GM12878 (cell line): ENCODE measurements at regions not wholly inside any gene's neighbourhood (a gene's known extent, or its start where the extent isn't known, plus 50 kb on each side); places are given as distances from the start of the nearest gene placed in this dataset.

Experiments used
- ATAC-seq: fragments of 200-7000 bp; cut with Tn5 transposase; 3 replicates; pipeline ENCODE4 v1.9.1; 2020; ENCODE audit warnings: mild to moderate bottlenecking, moderate library complexity
- BruUV-seq: library from RNA; stranded (reverse); fragments of 400-500 nt; replicated peaks from 2 replicates; lab custom pipeline; 2021; lab: Mats Ljungman, UMichigan
- CTCF ChIA-PET: fragments of 300-600 bp; sonication (Branson Sonifier 250); formaldehyde crosslinking; extraction: SDS; loops from one replicate; lab custom pipeline; 2021; ENCODE audit warnings: inconsistent platforms; lab: Yijun Ruan, JAX
- POLR2A ChIA-PET: fragments of 350-600 bp; formaldehyde crosslinking; extraction: SDS; loops from one replicate; lab custom pipeline; 2021; ENCODE audit warnings: inconsistent platforms; lab: Charles Lee
- RAD21 ChIA-PET: fragments of 300-600 bp; sonication (Branson Sonifier 250); formaldehyde crosslinking; loops from one replicate; lab custom pipeline; 2023; ENCODE audit warnings: antibody characterized with exemption; ENCODE audit not compliant: unreplicated experiment; lab: Charles Lee
- SMC1A ChIA-PET: fragments of 300-600 bp; sonication (Branson Sonifier 250); formaldehyde crosslinking; loops from one replicate; lab custom pipeline; 2023; ENCODE audit not compliant: unreplicated experiment, uncharacterized antibody; lab: Charles Lee
- DNase-seq: peaks from one replicate; pipeline ENCODE4 v3.0.0-alpha.2; 2011; ENCODE audit warnings: low read depth, low spot score
- FAIRE-seq: peaks from 3 replicates; lab custom pipeline; 2011; peaks lifted over from hg19 to GRCh38; lab: Jason Lieb, UNC
- H2AFZ ChIP-seq: 2 replicates; pipeline ENCODE4 v1.6.0; 2011; ENCODE audit warnings: low read depth, low read length, control low read depth; ENCODE audit not compliant: control insufficient read depth
- H3K27ac ChIP-seq: 2 replicates; pipeline ENCODE4 v1.5.1; 2011; ENCODE audit warnings: control low read depth; ENCODE audit not compliant: control insufficient read depth, insufficient read depth
- H3K27me3 ChIP-seq, 2 experiments: replicated peaks in 1 of 2; 2 replicates each; pipeline versions ENCODE4 v1.6.0 to v1.6.1; 2011; ENCODE audit warnings: low read length in 1 of 2; ENCODE audit not compliant: control insufficient read depth in 2 of 2, insufficient read depth in 2 of 2
- H3K36me3 ChIP-seq, 2 experiments: 2 replicates each; pipeline ENCODE4 v1.5.1; 2011; ENCODE audit warnings: low read length in 1 of 2; ENCODE audit not compliant: control insufficient read depth in 2 of 2, insufficient read depth in 2 of 2
- H3K4me1 ChIP-seq: 2 replicates; pipeline ENCODE4 v1.6.1; 2011; ENCODE audit warnings: mild to moderate bottlenecking, low read length, moderate library complexity, mixed read lengths; ENCODE audit not compliant: control insufficient read depth, insufficient read depth
- H3K4me2 ChIP-seq: 2 replicates; pipeline ENCODE4 v1.6.0; 2011; ENCODE audit warnings: control low read depth; ENCODE audit not compliant: control insufficient read depth, insufficient read depth
- H3K4me3 ChIP-seq: fragments of 200-600 bp; sonication (generic); 2 replicates; pipeline ENCODE4 v1.5.1; 2016
- H3K79me2 ChIP-seq: 2 replicates; pipeline ENCODE4 v1.6.0; 2011; ENCODE audit warnings: low read length; ENCODE audit not compliant: control insufficient read depth, insufficient read depth
- H3K9ac ChIP-seq: 2 replicates; pipeline ENCODE4 v1.8.0; 2011; ENCODE audit warnings: low read length, control low read depth, mixed read lengths; ENCODE audit not compliant: control insufficient read depth, insufficient read depth
- H3K9me3 ChIP-seq: replicated peaks from 3 replicates; pipeline ENCODE4 v1.5.1; 2011; ENCODE audit warnings: mild to moderate bottlenecking, low read length; ENCODE audit not compliant: control insufficient read depth, insufficient read depth
- H4K20me1 ChIP-seq: 2 replicates; pipeline ENCODE4 v1.6.0; 2011; ENCODE audit not compliant: control insufficient read depth, insufficient read depth
- ATF2 ChIP-seq: IDR thresholded peaks from 2 replicates; pipeline ENCODE4 v1.6.1; 2012; ENCODE audit warnings: low read length, inconsistent platforms
- BMI1 ChIP-seq: fragments of 450-650 bp; IDR thresholded peaks from 2 replicates; pipeline ENCODE4 v1.6.1; 2016; ENCODE audit warnings: mild to moderate bottlenecking, moderate library complexity, borderline replicate concordance
- CHD2 ChIP-seq: IDR thresholded peaks from 2 replicates; pipeline ENCODE4 v1.6.1; 2011; ENCODE audit warnings: low read depth, low read length, improper control_type of control experiment, borderline replicate concordance
- CREM ChIP-seq: IDR thresholded peaks from 2 replicates; pipeline ENCODE4 v1.6.1; 2014; ENCODE audit warnings: antibody characterized with exemption, low read depth
- ELK1 ChIP-seq: IDR thresholded peaks from 2 replicates; pipeline ENCODE4 v1.6.1; 2012; ENCODE audit warnings: low read depth, low read length, improper control_type of control experiment
- ETV6 ChIP-seq, 2 experiments: fragments of 450-650 bp in 1 of 2; IDR thresholded peaks in 1 of 2; conservative IDR thresholded peaks in 1 of 2; 2 replicates each; pipeline ENCODE4 v1.6.1; 2014; ENCODE audit warnings: antibody characterized with exemption in 1 of 2, borderline replicate concordance in 1 of 2, low read depth in 1 of 2, mild to moderate bottlenecking in 1 of 2, moderate library complexity in 1 of 2
- GABPA ChIP-seq: IDR thresholded peaks from 2 replicates; pipeline ENCODE4 v1.6.1; 2014; ENCODE audit warnings: antibody characterized with exemption, low read depth, mild to moderate bottlenecking, inconsistent platforms
- KAT2A ChIP-seq: conservative IDR thresholded peaks from 2 replicates; pipeline ENCODE4 v1.6.1; 2011; ENCODE audit warnings: low read depth, low read length; ENCODE audit not compliant: control insufficient read depth
- NRF1 ChIP-seq: conservative IDR thresholded peaks from 2 replicates; pipeline ENCODE4 v1.6.1; 2011; ENCODE audit warnings: mild to moderate bottlenecking, low read depth, low read length, improper control_type of control experiment
- RAD51 ChIP-seq: fragments of 450-650 bp; IDR thresholded peaks from 2 replicates; pipeline ENCODE4 v1.6.1; 2016; ENCODE audit warnings: moderate library complexity, mild to moderate bottlenecking, inconsistent platforms
- RUNX3 ChIP-seq: IDR thresholded peaks from 2 replicates; pipeline ENCODE4 v1.6.1; 2012; ENCODE audit warnings: low read length, inconsistent platforms
- SPI1 ChIP-seq: IDR thresholded peaks from 2 replicates; pipeline ENCODE4 v1.6.1; 2011; ENCODE audit warnings: low read depth, mild to moderate bottlenecking, low read length, moderate library complexity, borderline replicate concordance; ENCODE audit not compliant: insufficient read depth
- SREBF1 ChIP-seq: IDR thresholded peaks from 2 replicates; pipeline ENCODE4 v1.6.1; 2012; ENCODE audit warnings: mild to moderate bottlenecking, low read length
- SREBF2 ChIP-seq: IDR thresholded peaks from 2 replicates; pipeline ENCODE4 v1.6.1; 2012; ENCODE audit warnings: mild to moderate bottlenecking, low read length
- STAT1 ChIP-seq: fragments of 450-650 bp; conservative IDR thresholded peaks from 2 replicates; pipeline ENCODE4 v1.6.1; 2014; ENCODE audit warnings: antibody characterized with exemption, mild to moderate bottlenecking
- ZNF217 ChIP-seq: fragments of 450-650 bp; IDR thresholded peaks from 2 replicates; pipeline ENCODE4 v1.6.1; 2017; ENCODE audit warnings: antibody characterized with exemption, mild to moderate bottlenecking
- WGBS: methylation state at CpG from one replicate; pipeline ENCODE4 v1.1.6; 2016; ENCODE audit warnings: low lambda C conversion rate; ENCODE audit not compliant: insufficient replicate concordance, insufficient coverage; ENCODE audit errors: missing lambda C conversion rate; 5-methylcytosine and 5-hydroxymethylcytosine counted together
- in situ Hi-C: fragments of 300-500 bp; cut with MboI; formaldehyde crosslinking; loops from 9 replicates; pipeline ENCODE4 v1.14.3; 2018; ENCODE audit warnings: mixed read lengths
- intact Hi-C: fragments of 100-400 bp; cut with micrococcal nuclease; formaldehyde crosslinking; loops from one replicate; pipeline ENCODE4 v1.14.2; 2022; ENCODE audit not compliant: unreplicated experiment
- TF ChIP-seq, protein P1 (sequence below): IDR thresholded peaks from 2 replicates; pipeline ENCODE4 v1.6.1; 2011; ENCODE audit warnings: borderline replicate concordance, low read depth, mild to moderate bottlenecking, moderate library complexity, mixed read lengths, low read length; ENCODE audit not compliant: insufficient read depth; ENCODE audit errors: extremely low read length
- TF ChIP-seq, protein P2 (sequence below): fragments of 450-650 bp; IDR thresholded peaks from 2 replicates; pipeline ENCODE4 v1.6.1; 2016; ENCODE audit warnings: mild to moderate bottlenecking
- TF ChIP-seq, protein P3 (sequence below): fragments of 450-650 bp; conservative IDR thresholded peaks from 2 replicates; pipeline ENCODE4 v1.6.1; 2017; ENCODE audit warnings: mild to moderate bottlenecking, moderate library complexity

GRCh38 chr6:55009131-55009530 is 162.6 kb downstream of the FAM83B start:
- ATAC-seq, result no peak
- H3K79me2 ChIP-seq, result no peaks in the 10 kb centered on the region
- no peak overlapping the region for H3K4me3 ChIP-seq
- no peaks in the 10 kb centered on the region for H4K20me1 ChIP-seq
- H3K4me1 ChIP-seq, result no peaks in the 10 kb centered on the region
- H3K9ac ChIP-seq, result no peak overlapping the region
- WGBS, result 44% methylated on average over 8 of the region's 8 CpGs
- ChIA-PET CTCF (no interaction called here), SMC1A (no interaction called here), RAD21 (no interaction called here), POLR2A (no interaction called here)
- no peaks in the 10 kb centered on the region for H3K36me3 ChIP-seq
- H2AFZ ChIP-seq, result no peak overlapping the region
- no peak for FAIRE-seq
- no TSS peak for BruUV-seq
- DNase-seq, result no peak
- in situ Hi-C loops, result no loop called here
- no peak overlapping the region for H3K4me2 ChIP-seq
- no peak overlapping the region for H3K27ac ChIP-seq
- no peaks in the 10 kb centered on the region for H3K9me3 ChIP-seq
- H3K27me3 ChIP-seq, result no peaks in the 10 kb centered on the region
- intact Hi-C loops, result no loop called here
- TF ChIP-seq SREBF2 (no peak), ATF2 (no peak), SREBF1 (no peak), NRF1 (no peak), SPI1 (no peak), ELK1 (no peak), KAT2A (no peak), CHD2 (no peak), BMI1 (no peak), ZNF217 (no peak), STAT1 (no peak), ETV6 (conservative IDR thresholded peaks at IDR 0.05 in 1 of 2, IDR thresholded peaks at IDR 0.05 in 1 of 2; ENCODE audit: borderline replicate concordance in 1 of 2, low read depth in 1 of 2) (no peak), GABPA (no peak), RUNX3 (no peak), CREM (no peak), RAD51 (no peak)
- TF ChIP-seq, protein P1, sequence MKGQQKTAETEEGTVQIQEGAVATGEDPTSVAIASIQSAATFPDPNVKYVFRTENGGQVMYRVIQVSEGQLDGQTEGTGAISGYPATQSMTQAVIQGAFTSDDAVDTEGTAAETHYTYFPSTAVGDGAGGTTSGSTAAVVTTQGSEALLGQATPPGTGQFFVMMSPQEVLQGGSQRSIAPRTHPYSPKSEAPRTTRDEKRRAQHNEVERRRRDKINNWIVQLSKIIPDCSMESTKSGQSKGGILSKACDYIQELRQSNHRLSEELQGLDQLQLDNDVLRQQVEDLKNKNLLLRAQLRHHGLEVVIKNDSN, result no peak
- TF ChIP-seq, protein P2, sequence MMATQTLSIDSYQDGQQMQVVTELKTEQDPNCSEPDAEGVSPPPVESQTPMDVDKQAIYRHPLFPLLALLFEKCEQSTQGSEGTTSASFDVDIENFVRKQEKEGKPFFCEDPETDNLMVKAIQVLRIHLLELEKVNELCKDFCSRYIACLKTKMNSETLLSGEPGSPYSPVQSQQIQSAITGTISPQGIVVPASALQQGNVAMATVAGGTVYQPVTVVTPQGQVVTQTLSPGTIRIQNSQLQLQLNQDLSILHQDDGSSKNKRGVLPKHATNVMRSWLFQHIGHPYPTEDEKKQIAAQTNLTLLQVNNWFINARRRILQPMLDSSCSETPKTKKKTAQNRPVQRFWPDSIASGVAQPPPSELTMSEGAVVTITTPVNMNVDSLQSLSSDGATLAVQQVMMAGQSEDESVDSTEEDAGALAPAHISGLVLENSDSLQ, result no peak
- TF ChIP-seq, protein P3, sequence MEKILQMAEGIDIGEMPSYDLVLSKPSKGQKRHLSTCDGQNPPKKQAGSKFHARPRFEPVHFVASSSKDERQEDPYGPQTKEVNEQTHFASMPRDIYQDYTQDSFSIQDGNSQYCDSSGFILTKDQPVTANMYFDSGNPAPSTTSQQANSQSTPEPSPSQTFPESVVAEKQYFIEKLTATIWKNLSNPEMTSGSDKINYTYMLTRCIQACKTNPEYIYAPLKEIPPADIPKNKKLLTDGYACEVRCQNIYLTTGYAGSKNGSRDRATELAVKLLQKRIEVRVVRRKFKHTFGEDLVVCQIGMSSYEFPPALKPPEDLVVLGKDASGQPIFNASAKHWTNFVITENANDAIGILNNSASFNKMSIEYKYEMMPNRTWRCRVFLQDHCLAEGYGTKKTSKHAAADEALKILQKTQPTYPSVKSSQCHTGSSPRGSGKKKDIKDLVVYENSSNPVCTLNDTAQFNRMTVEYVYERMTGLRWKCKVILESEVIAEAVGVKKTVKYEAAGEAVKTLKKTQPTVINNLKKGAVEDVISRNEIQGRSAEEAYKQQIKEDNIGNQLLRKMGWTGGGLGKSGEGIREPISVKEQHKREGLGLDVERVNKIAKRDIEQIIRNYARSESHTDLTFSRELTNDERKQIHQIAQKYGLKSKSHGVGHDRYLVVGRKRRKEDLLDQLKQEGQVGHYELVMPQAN, result no peak
